Activated T-helper 1 cell treated with anti-CD3 and anti-CD28 coated beads, Interleukin-12 subunit alpha, Interleukin-12 subunit beta, Interleukin-2, Interleukin-4 antibody, amounts not matched to agents 30 ng/mL and 10 ng/mL and 1 ng/mL, durations not matched to agents 14 hours and 24 hours and 36 hours (primary cell): ENCODE measurements at regions not wholly inside any gene's neighbourhood (a gene's known extent, or its start where the extent isn't known, plus 50 kb on each side); places are given as distances from the start of the nearest gene placed in this dataset.
A peak's percentile ranks its signal among the peaks of the same experiment; 100 is the strongest.
"Not testable (repeated sequence)": the region's sequence is repeated elsewhere in the genome, so short reads cannot be mapped to it uniquely, and the experiment has no call there.

Experiments used
- DNase-seq: peaks from one replicate; pipeline ENCODE4 v3.0.0; 2021; ENCODE audit warnings: low spot score
- H3K27ac Mint-ChIP-seq: one replicate; pipeline ENCODE4 v1.8.0; 2021; ENCODE audit warnings: mild to moderate bottlenecking, mixed read lengths
- H3K27me3 Mint-ChIP-seq: one replicate; pipeline ENCODE4 v1.8.0; 2022; ENCODE audit warnings: mild to moderate bottlenecking, moderate library complexity, mixed read lengths; ENCODE audit not compliant: insufficient read depth
- H3K36me3 Mint-ChIP-seq: one replicate; pipeline ENCODE4 v1.8.0; 2021; ENCODE audit warnings: low read depth, mixed read lengths
- H3K4me1 Mint-ChIP-seq: one replicate; pipeline ENCODE4 v1.8.0; 2021; ENCODE audit warnings: low read depth, mixed read lengths
- H3K4me3 Mint-ChIP-seq: one replicate; pipeline ENCODE4 v1.8.0; 2021; ENCODE audit warnings: mild to moderate bottlenecking, moderate library complexity, mixed read lengths
- H3K9me3 Mint-ChIP-seq: one replicate; pipeline ENCODE4 v1.8.0; 2021; ENCODE audit warnings: mixed read lengths
- intact Hi-C: fragments of 100-400 bp; cut with micrococcal nuclease; formaldehyde crosslinking; loops from one replicate; pipeline ENCODE4 v1.15.1; 2024

DNA sequence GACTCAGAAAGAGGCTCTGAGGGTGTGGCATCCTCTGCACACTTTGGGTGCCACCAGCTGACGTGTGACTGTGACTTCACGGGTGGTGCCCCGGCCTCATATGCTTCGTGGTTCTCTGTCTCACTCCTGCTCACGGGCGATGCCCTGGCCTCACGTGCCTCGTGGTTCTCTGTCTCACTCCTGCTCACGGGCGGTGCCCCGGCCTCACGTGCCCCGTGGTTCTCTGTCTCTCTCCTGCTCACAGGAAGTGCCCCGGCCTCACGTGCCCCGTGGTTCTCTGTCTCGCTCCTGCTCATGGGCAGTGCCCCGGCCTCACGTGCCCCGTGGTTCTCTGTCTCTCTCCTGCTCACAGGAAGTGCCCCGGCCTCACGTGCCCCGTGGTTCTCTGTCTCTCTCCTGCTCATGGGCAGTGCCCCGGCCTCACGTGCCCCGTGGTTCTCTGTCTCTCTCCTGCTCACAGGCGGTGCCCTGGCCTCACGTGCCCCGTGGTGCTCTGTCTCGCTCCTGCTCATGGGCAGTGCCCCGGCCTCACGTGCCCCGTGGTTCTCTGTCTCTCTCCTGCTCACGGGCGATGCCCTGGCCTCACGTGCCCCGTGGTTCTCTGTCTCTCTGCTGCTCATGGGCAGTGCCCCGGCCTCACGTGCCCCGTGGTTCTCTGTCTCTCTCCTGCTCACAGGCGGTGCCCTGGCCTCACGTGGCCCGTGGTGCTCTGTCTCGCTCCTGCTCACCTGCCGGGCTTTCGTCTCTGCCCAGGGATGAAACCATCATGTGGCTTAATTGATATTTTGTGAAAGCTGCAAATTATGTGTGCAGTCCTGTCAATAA is 115.8 kb downstream of the RTP5 start:
- H3K4me3 Mint-ChIP-seq, H3K4me1 Mint-ChIP-seq, H3K27me3 Mint-ChIP-seq, intact Hi-C loops, H3K9me3 Mint-ChIP-seq, DNase-seq, H3K36me3 Mint-ChIP-seq: not testable (repeated sequence)
- peak overlapping the region; percentile 23 for H3K27ac Mint-ChIP-seq

GRCh38 chr2:241985986-241986329 is 116.4 kb downstream of the RTP5 start:
- DNase-seq = no peak
- Mint-ChIP-seq H3K27me3 (no peaks in the 10 kb centered on the region), H3K36me3 (no peaks in the 10 kb centered on the region), H3K27ac (peak overlapping the region; percentile 23), H3K4me1 (no peaks in the 10 kb centered on the region), H3K9me3 (peaks cover 7% of the 10 kb centered on the region), H3K4me3 (no peak overlapping the region)
- intact Hi-C loops = no loop called here

DNA sequence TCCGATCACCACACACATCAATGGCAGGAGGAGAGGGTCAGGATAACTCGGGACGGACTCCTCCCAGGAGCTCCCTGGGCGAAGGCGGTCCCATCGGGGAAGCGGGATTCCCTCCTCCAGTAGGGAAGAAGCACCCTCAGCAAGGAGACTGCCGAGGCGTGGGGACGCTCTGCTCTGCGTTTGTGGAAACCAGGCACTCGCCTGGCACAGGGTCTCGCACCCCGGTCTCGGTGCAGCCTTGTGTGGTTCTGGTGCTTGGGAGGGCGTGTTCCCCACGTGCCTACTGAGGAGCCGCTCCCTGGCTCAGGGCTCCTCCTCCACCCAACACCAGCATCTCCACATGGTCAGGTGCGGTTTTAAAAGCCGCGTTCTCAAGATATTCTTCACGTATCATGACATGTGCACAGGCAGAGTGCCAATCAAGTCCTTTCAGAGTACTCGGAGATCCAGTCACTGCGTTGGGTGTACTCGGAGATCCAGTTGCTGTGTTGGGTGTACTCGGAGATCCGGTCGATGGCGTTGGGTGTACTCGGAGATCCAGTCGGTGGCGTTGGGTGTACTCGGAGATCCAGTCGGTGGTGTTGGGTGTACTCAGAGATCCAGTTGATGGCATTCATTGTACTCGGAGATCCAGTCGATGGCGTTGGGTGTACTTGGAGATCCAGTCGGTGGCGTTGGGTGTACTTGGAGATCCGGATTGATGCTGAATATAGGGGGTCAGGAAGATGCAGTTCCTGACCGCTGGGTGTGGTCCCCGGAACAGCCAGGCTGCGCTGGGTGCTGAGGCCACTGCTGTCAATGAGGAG is 117.5 kb downstream of the RTP5 start:
- Mint-ChIP-seq H3K9me3 (peaks cover 7% of the 10 kb centered on the region), H3K4me3 (no peak overlapping the region), H3K27me3 (no peaks in the 10 kb centered on the region), H3K4me1 (no peaks in the 10 kb centered on the region), H3K27ac (no peak overlapping the region), H3K36me3 (no peaks in the 10 kb centered on the region)
- DNase-seq = no peak
- intact Hi-C loops = no loop called here

GRCh38 chr2:241987726-241988125 is 118.2 kb downstream of the RTP5 start:
- Mint-ChIP-seq H3K27ac (no peak overlapping the region), H3K4me3 (no peak overlapping the region), H3K36me3 (no peaks in the 10 kb centered on the region), H3K9me3 (peaks cover 7% of the 10 kb centered on the region), H3K27me3 (no peaks in the 10 kb centered on the region), H3K4me1 (no peaks in the 10 kb centered on the region)
- intact Hi-C loops = no loop called here
- DNase-seq = no peak

DNA sequence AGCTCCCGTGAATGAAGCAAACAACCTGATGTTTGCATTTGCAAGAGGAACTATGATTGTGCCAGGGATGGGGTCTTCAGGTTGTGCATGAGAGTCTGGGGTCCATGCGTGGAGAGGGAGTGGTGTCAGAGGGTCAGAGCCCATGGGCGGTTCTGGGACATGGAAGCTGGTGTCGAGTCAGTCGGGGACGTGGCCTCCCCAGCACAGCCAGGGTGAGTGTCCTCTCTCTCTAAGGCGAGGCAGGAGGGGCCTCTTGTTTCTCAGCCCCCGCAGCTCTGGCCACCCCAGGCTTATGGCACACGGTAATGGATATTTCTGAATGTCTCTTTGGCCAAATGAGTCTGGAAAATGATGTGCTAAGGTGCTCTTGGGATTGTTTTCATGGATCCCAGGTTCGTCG is 118.6 kb downstream of the RTP5 start:
- Mint-ChIP-seq H3K27me3 (no peaks in the 10 kb centered on the region), H3K4me1 (no peaks in the 10 kb centered on the region), H3K27ac (no peak overlapping the region), H3K4me3 (no peak overlapping the region), H3K36me3 (no peaks in the 10 kb centered on the region), H3K9me3 (peaks cover 7% of the 10 kb centered on the region)
- intact Hi-C loops = no loop called here
- no peak for DNase-seq

- Mint-ChIP-seq H3K36me3 (no peaks in the 10 kb centered on the region), H3K27ac (no peak overlapping the region), H3K4me1 (no peaks in the 10 kb centered on the region), H3K4me3 (no peak overlapping the region), H3K27me3 (no peaks in the 10 kb centered on the region), H3K9me3 (peaks cover 7% of the 10 kb centered on the region)
- intact Hi-C loops = no loop called here
- no peak for DNase-seq
Observed at GRCh38 chr2:241989074-241989473, 119.5 kb downstream of the RTP5 start.

GRCh38 chr2:241990466-241990865 is 120.9 kb downstream of the RTP5 start:
- Mint-ChIP-seq H3K4me1 (no peaks in the 10 kb centered on the region), H3K9me3 (peaks cover 7% of the 10 kb centered on the region), H3K27me3 (no peaks in the 10 kb centered on the region), H3K27ac (no peak overlapping the region), H3K36me3 (no peaks in the 10 kb centered on the region), H3K4me3 (no peak overlapping the region)
- intact Hi-C loops = no loop called here
- DNase-seq = no peak

- intact Hi-C loops = no loop called here
Observed at GRCh38 chr2:241991299-241991698, 121.8 kb downstream of the RTP5 start.

DNA sequence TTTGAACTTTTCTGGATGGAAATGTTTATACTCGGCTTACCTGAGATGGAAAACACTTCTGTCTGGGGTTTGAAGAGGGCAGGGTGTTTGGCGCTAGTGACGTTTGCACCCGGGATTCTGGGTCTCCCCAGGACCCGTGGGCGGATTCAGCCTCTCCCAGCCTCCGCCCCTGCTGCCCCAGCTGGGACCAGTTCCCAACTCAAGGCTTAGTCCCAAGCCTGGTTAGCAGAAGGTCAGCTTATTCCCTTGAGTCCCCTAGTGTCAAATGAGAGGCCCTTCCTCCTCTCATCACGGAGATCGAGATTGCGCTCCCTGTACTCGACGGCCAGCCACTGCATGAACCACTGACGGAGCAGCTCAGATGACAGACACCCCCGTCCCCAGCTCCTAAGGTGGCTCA is 123.2 kb downstream of the RTP5 start:
- no peaks in the 10 kb centered on the region for H3K4me1 Mint-ChIP-seq
- H3K27me3 Mint-ChIP-seq = no peaks in the 10 kb centered on the region
- no peaks in the 10 kb centered on the region for H3K9me3 Mint-ChIP-seq
- H3K36me3 Mint-ChIP-seq = no peaks in the 10 kb centered on the region
- DNase-seq = no peak
- no peak overlapping the region for H3K27ac Mint-ChIP-seq
- no peak overlapping the region for H3K4me3 Mint-ChIP-seq
- intact Hi-C loops = no loop called here

More at GRCh38 chr2:241991299-241991698, 121.8 kb downstream of the RTP5 start:
- H3K27ac Mint-ChIP-seq = no peak overlapping the region
- DNase-seq = no peak
- H3K36me3 Mint-ChIP-seq = no peaks in the 10 kb centered on the region
- no peaks in the 10 kb centered on the region for H3K4me1 Mint-ChIP-seq
- no peak overlapping the region for H3K4me3 Mint-ChIP-seq
- peaks cover 7% of the 10 kb centered on the region for H3K9me3 Mint-ChIP-seq
- no peaks in the 10 kb centered on the region for H3K27me3 Mint-ChIP-seq

GRCh38 chr2:241993386-241994005 is 124.0 kb downstream of the RTP5 start:
- Mint-ChIP-seq H3K4me1 (no peaks in the 10 kb centered on the region), H3K4me3 (no peak overlapping the region), H3K27me3 (no peaks in the 10 kb centered on the region), H3K36me3 (no peaks in the 10 kb centered on the region), H3K27ac (no peak overlapping the region), H3K9me3 (no peaks in the 10 kb centered on the region)
- no peak for DNase-seq
- intact Hi-C loops = no loop called here

DNA sequence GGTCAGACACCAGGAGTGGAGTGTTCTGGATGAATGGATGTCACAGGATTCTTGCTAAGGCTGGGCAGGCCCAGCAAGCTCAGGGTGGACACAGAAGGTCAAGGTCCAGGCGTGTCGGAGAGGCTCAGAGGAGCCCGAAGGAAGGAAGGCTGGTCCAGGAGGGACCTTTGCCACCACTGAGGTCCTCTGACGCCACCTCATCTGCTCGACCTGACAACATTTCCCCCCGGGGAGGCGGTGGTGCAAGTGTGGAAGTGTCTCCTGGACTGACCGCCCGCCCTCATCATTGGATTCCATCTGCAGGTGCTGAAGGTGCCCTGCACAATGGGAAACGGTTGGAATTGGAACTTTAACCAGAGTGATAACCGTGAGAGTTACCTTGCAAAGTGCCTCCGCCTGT is 124.6 kb downstream of the RTP5 start:
- intact Hi-C loops = no loop called here
- H3K4me1 Mint-ChIP-seq = no peaks in the 10 kb centered on the region
- no peaks in the 10 kb centered on the region for H3K36me3 Mint-ChIP-seq
- H3K27ac Mint-ChIP-seq = no peak overlapping the region
- no peak overlapping the region for H3K4me3 Mint-ChIP-seq
- H3K9me3 Mint-ChIP-seq = no peaks in the 10 kb centered on the region
- no peak for DNase-seq
- no peaks in the 10 kb centered on the region for H3K27me3 Mint-ChIP-seq

GRCh38 chr2:241994556-241995213 is 125.2 kb downstream of the RTP5 start:
- Mint-ChIP-seq H3K27me3 (no peaks in the 10 kb centered on the region), H3K27ac (no peak overlapping the region), H3K9me3 (no peaks in the 10 kb centered on the region), H3K4me1 (no peaks in the 10 kb centered on the region), H3K4me3 (no peak overlapping the region), H3K36me3 (no peaks in the 10 kb centered on the region)
- intact Hi-C loops = no loop called here
- no peak for DNase-seq

DNA sequence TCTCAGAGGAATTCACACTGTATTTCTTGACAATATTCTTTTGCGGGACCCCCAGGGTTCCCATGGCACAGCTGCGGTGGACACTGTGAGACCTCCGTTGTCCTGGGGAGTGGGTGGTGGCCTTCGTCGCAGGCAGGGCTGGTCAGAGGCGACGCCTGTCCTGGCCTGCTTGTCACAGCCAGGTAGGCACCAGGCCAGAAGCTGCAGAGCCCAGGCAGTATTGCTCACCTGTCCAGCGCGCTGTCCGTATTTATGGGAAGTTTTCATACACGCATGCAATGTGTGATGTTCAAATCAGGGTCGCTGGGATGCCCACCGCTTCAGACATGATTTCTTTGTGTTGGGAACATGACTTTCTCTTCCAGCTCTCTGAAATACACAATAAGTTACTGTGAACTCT is 126.6 kb downstream of the RTP5 start:
- H3K27me3 Mint-ChIP-seq = no peaks in the 10 kb centered on the region
- H3K27ac Mint-ChIP-seq = no peak overlapping the region
- DNase-seq = no peak
- H3K9me3 Mint-ChIP-seq = no peaks in the 10 kb centered on the region
- intact Hi-C loops = no loop called here
- no peaks in the 10 kb centered on the region for H3K4me1 Mint-ChIP-seq
- no peaks in the 10 kb centered on the region for H3K36me3 Mint-ChIP-seq
- no peak overlapping the region for H3K4me3 Mint-ChIP-seq
